Panc1 (cell line): ENCODE measurements at regions not wholly inside any gene's neighbourhood (a gene's known extent, or its start where the extent isn't known, plus 50 kb on each side); places are given as distances from the start of the nearest gene placed in this dataset.

ENCODE experiments used
- ATAC-seq: fragments of 200-7000 bp; cut with Tn5 transposase; 2 replicates; pipeline ENCODE4 v1.9.1; 2020; ENCODE audit warnings: mild to moderate bottlenecking, moderate library complexity
- BruUV-seq: library from RNA; stranded (reverse); fragments of 400-500 nt; replicated peaks from 2 replicates; lab custom pipeline; 2021; lab: Mats Ljungman, UMichigan
- CTCF ChIA-PET: fragments of 300-600 bp; sonication (Branson Sonifier 250); formaldehyde crosslinking; loops from one replicate; lab custom pipeline; 2022; ENCODE audit warnings: antibody characterized with exemption; lab: Charles Lee
- POLR2A ChIA-PET: fragments of 300-600 bp; sonication (Branson Sonifier 250); formaldehyde crosslinking; loops from one replicate; lab custom pipeline; 2022; ENCODE audit warnings: antibody characterized with exemption; lab: Charles Lee
- DNase-seq: peaks from one replicate; pipeline ENCODE4 v3.0.0-alpha.2; 2010; ENCODE audit warnings: low read depth, low spot score
- H3K27ac ChIP-seq: 2 replicates; pipeline ENCODE4 v1.5.1; 2011; ENCODE audit warnings: mild to moderate bottlenecking, low read length, inconsistent platforms
- H3K27me3 ChIP-seq: fragments of 200-500 bp; sonication (Bioruptor generic); 2 replicates; pipeline ENCODE4 v1.6.0; 2014; ENCODE audit warnings: low read length, inconsistent platforms; ENCODE audit not compliant: control insufficient read depth, insufficient read depth
- H3K36me3 ChIP-seq: fragments of 200-500 bp; sonication (Bioruptor generic); 2 replicates; pipeline ENCODE4 v1.5.1; 2014; ENCODE audit warnings: inconsistent platforms, mild to moderate bottlenecking, low read length, moderate library complexity; ENCODE audit not compliant: control insufficient read depth, insufficient read depth
- H3K4me1 ChIP-seq: 2 replicates; pipeline ENCODE4 v1.5.1; 2011; ENCODE audit warnings: inconsistent platforms, mild to moderate bottlenecking, low read length, moderate library complexity; ENCODE audit not compliant: control insufficient read depth, insufficient read depth
- H3K4me3 ChIP-seq, 2 experiments: 2 replicates each; pipeline ENCODE4 v1.5.1; 2011 to 2012; ENCODE audit warnings: low read depth in 2 of 2, low read length in 2 of 2, mild to moderate bottlenecking in 2 of 2, inconsistent platforms in 1 of 2, moderate library complexity in 1 of 2
- H3K9me3 ChIP-seq: fragments of 200-500 bp; sonication (Bioruptor generic); 2 replicates; pipeline ENCODE4 v1.5.1; 2014; ENCODE audit warnings: low read depth, mild to moderate bottlenecking, inconsistent platforms, low read length, moderate library complexity; ENCODE audit not compliant: control insufficient read depth, insufficient read depth
- POLR2AphosphoS5 ChIP-seq: IDR thresholded peaks from 2 replicates; pipeline ENCODE4 v1.6.1; 2012; ENCODE audit warnings: mild to moderate bottlenecking, low read depth, low read length, moderate library complexity
- SIN3A ChIP-seq: IDR thresholded peaks from 2 replicates; pipeline ENCODE4 v1.6.1; 2012; ENCODE audit warnings: low read depth, mild to moderate bottlenecking, low read length, moderate library complexity, borderline replicate concordance; ENCODE audit not compliant: insufficient read depth
- TCF7L2 ChIP-seq: IDR thresholded peaks from 2 replicates; pipeline ENCODE4 v1.6.1; 2011; ENCODE audit warnings: mild to moderate bottlenecking, low read depth, low read length, inconsistent platforms
- in situ Hi-C: cut with HindIII; loops from 2 replicates; pipeline ENCODE4 v1.10.0; 2016; ENCODE audit warnings: low sequenced_read_pairs, low pct_unique_long_range_greater_than_20kb
- intact Hi-C: fragments of 100-400 bp; cut with micrococcal nuclease; formaldehyde crosslinking; loops from one replicate; pipeline ENCODE4 v1.10.0; 2022; ENCODE audit not compliant: unreplicated experiment
- TF ChIP-seq, protein P1 (sequence below), 2 experiments: IDR thresholded peaks; 2 replicates each; pipeline ENCODE4 v1.6.1; 2011 to 2012; ENCODE audit warnings: low read depth in 2 of 2, control low read depth in 1 of 2, low read length in 1 of 2, mild to moderate bottlenecking in 1 of 2, moderate library complexity in 1 of 2; ENCODE audit not compliant: insufficient read depth in 1 of 2
- TF ChIP-seq, protein P2 (sequence below): fragments of 450-650 bp; IDR thresholded peaks from 2 replicates; pipeline ENCODE4 v1.5.1; 2017; ENCODE audit warnings: mild to moderate bottlenecking

DNA sequence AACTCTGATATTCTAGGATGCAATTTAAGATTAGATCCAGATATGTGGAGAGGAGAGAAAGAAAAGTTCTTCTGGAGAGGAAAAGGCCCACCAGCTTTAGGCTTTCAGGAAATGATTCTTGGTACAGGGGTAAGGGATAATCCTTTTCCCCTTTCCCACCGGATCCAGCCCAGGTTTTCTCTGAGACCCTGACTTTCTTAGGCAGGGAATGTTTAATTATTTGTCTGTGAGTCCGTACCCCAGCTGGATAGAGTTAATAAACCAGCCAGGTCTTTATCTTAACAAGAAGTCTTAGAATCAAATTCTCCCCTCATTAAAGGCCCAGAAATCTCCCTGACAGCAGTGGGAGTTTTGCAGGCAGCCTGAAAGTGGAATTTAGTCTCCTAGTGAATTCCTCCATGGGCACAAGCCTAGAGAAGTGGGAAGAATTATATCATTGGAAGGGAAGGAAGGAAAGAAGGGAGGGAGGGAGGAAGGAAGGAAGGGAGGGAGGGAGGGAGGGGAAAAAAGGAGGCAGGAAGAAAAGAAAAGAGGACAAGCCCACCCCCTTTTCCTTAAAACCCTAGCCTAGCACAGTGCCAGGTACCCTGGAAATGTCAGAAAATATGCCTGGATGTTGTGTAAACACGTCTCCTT is 189.0 kb downstream of the PLPP3 start:
- Histone ChIP-seq H3K36me3 (no peaks in the 10 kb centered on the region), H3K27me3 (no peaks in the 10 kb centered on the region), H3K27ac (no peak overlapping the region), H3K4me1 (no peaks in the 10 kb centered on the region), H3K4me3 (no peak overlapping the region), H3K9me3 (no peaks in the 10 kb centered on the region)
- ChIA-PET CTCF (no interaction called here), POLR2A (no interaction called here)
- DNase-seq (no peak), ATAC-seq (no peak)
- no TSS peak for BruUV-seq
- in situ Hi-C loops (no loop called here), intact Hi-C loops (no loop called here)
- TF ChIP-seq TCF7L2 (no peak), POLR2AphosphoS5 (no peak), SIN3A (no peak)
- TF ChIP-seq, protein P1, sequence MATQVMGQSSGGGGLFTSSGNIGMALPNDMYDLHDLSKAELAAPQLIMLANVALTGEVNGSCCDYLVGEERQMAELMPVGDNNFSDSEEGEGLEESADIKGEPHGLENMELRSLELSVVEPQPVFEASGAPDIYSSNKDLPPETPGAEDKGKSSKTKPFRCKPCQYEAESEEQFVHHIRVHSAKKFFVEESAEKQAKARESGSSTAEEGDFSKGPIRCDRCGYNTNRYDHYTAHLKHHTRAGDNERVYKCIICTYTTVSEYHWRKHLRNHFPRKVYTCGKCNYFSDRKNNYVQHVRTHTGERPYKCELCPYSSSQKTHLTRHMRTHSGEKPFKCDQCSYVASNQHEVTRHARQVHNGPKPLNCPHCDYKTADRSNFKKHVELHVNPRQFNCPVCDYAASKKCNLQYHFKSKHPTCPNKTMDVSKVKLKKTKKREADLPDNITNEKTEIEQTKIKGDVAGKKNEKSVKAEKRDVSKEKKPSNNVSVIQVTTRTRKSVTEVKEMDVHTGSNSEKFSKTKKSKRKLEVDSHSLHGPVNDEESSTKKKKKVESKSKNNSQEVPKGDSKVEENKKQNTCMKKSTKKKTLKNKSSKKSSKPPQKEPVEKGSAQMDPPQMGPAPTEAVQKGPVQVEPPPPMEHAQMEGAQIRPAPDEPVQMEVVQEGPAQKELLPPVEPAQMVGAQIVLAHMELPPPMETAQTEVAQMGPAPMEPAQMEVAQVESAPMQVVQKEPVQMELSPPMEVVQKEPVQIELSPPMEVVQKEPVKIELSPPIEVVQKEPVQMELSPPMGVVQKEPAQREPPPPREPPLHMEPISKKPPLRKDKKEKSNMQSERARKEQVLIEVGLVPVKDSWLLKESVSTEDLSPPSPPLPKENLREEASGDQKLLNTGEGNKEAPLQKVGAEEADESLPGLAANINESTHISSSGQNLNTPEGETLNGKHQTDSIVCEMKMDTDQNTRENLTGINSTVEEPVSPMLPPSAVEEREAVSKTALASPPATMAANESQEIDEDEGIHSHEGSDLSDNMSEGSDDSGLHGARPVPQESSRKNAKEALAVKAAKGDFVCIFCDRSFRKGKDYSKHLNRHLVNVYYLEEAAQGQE (IDR thresholded peaks at IDR 0.05; ENCODE audit: insufficient read depth in 1 of 2, low read depth in 2 of 2, low read length in 1 of 2) = no peak

DNA sequence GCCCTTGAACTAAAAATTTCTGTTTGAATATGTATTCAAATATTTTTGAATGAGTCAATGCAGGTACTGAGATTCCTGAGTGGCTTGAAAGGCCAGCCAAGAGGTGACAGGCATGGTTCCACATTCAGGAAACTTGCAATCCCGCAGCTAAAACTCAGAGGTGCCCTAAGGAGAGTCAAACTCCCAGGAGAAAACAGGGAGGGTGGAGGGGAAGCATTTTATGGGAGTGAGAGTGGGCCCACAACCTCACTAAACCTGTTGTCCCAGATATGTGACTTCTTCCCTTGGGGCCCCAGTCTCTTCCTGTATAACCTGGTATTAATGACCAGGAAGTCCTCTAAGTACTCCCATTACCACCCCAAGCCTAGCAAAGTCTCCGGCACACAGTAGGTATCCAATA is 189.6 kb downstream of the PLPP3 start:
- H3K27ac ChIP-seq = no peak overlapping the region
- no peaks in the 10 kb centered on the region for H3K27me3 ChIP-seq
- ATAC-seq = no peak
- H3K4me1 ChIP-seq = no peaks in the 10 kb centered on the region
- no peak for DNase-seq
- POLR2A ChIA-PET = no interaction called here
- no TSS peak for BruUV-seq
- in situ Hi-C loops (no loop called here), intact Hi-C loops (no loop called here)
- TF ChIP-seq POLR2AphosphoS5 (no peak), TCF7L2 (no peak)
- TF ChIP-seq, protein P2, sequence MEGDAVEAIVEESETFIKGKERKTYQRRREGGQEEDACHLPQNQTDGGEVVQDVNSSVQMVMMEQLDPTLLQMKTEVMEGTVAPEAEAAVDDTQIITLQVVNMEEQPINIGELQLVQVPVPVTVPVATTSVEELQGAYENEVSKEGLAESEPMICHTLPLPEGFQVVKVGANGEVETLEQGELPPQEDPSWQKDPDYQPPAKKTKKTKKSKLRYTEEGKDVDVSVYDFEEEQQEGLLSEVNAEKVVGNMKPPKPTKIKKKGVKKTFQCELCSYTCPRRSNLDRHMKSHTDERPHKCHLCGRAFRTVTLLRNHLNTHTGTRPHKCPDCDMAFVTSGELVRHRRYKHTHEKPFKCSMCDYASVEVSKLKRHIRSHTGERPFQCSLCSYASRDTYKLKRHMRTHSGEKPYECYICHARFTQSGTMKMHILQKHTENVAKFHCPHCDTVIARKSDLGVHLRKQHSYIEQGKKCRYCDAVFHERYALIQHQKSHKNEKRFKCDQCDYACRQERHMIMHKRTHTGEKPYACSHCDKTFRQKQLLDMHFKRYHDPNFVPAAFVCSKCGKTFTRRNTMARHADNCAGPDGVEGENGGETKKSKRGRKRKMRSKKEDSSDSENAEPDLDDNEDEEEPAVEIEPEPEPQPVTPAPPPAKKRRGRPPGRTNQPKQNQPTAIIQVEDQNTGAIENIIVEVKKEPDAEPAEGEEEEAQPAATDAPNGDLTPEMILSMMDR = no peak
- CTCF ChIA-PET = no interaction called here
- no peaks in the 10 kb centered on the region for H3K9me3 ChIP-seq
- H3K4me3 ChIP-seq = no peak overlapping the region
- no peaks in the 10 kb centered on the region for H3K36me3 ChIP-seq

DNA sequence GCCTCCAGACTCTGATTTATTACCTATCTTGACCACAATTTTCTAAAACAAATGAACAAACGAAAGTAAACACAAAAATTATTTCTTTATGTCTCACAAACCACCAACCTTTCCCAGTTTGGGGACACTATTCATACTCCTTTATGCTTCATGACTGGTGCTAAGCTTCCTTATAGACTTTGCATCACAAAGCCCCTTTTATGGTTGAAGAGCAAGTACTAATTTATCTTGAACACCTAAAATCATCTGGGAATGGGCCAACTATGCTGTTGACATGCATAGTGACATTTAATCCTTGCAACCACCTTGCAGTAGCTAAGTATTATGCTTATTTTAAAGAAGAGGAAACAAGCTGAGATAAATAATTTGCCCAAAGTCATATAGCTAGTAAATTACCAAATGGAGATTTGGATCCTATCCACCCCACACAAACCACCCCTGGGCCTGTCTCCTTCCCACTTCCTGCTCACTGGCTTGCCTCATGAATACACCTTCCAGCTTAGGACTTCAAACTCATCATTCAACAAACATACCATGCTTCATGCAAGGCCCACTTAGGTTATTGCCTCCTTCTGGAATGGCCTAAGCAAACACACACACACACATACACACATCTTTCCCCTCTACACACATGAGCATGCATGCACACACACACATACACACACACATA is 192.2 kb downstream of the PLPP3 start:
- CTCF ChIA-PET = no interaction called here
- no peaks in the 10 kb centered on the region for H3K36me3 ChIP-seq
- ATAC-seq (no peak), DNase-seq (no peak)
- no peaks in the 10 kb centered on the region for H3K4me1 ChIP-seq
- H3K27me3 ChIP-seq = no peaks in the 10 kb centered on the region
- POLR2A ChIA-PET = no interaction called here
- in situ Hi-C loops = no loop called here
- BruUV-seq = no TSS peak
- no peak overlapping the region for H3K27ac ChIP-seq
- H3K9me3 ChIP-seq = no peaks in the 10 kb centered on the region
- no peak overlapping the region for H3K4me3 ChIP-seq
- intact Hi-C loops = no loop called here
- TF ChIP-seq SIN3A = no peak
- no peak for TF ChIP-seq POLR2AphosphoS5
